HepG2 (cell line): ENCODE measurements at regions not wholly inside any gene's neighbourhood (a gene's known extent, or its start where the extent isn't known, plus 50 kb on each side); places are given as distances from the start of the nearest gene placed in this dataset.

ENCODE experiments used
- ATAC-seq: fragments of 200-7000 bp; cut with Tn5 transposase; 3 replicates; pipeline ENCODE4 v1.9.1; 2020; ENCODE audit warnings: mild to moderate bottlenecking, moderate library complexity
- BruUV-seq: library from RNA; stranded (reverse); fragments of 400-500 nt; replicated peaks from 2 replicates; lab custom pipeline; 2021; lab: Mats Ljungman, UMichigan
- CTCF ChIA-PET: fragments of 300-600 bp; formaldehyde crosslinking; extraction: SDS; loops from one replicate; lab custom pipeline; 2021; ENCODE audit warnings: low total read pairs, inconsistent platforms, low intra/inter-chr PET ratio; lab: Yijun Ruan, JAX
- POLR2A ChIA-PET: fragments of 350-600 bp; sonication (Branson Sonifier 250); formaldehyde crosslinking; loops from one replicate; lab custom pipeline; 2020; ENCODE audit warnings: antibody characterized with exemption, inconsistent platforms; lab: Yijun Ruan, JAX
- DNase-seq: peaks from one replicate; pipeline ENCODE4 v3.0.0-alpha.2; 2015; ENCODE audit warnings: low spot score
- FAIRE-seq: peaks from 3 replicates; lab custom pipeline; 2011; peaks lifted over from hg19 to GRCh38; lab: Jason Lieb, UNC
- H2AFZ ChIP-seq: one replicate; pipeline ENCODE4 v1.6.1; 2011; ENCODE audit warnings: low read length, inconsistent platforms
- H3K27ac ChIP-seq: fragments of 300-600 bp; 3 replicates; pipeline ENCODE4 v1.8.0; 2011; ENCODE audit warnings: mixed run types, mild to moderate bottlenecking, mixed read lengths, low read length, inconsistent platforms; ENCODE audit not compliant: insufficient read depth; ENCODE audit errors: extremely low read length
- H3K27me3 ChIP-seq, 2 experiments: fragments of 200-600 bp in 1 of 2; 2 replicates in 1 of 2; 3 replicates in 1 of 2; pipeline versions ENCODE4 v1.6.0 to v1.8.0; 2011; ENCODE audit warnings: low read length in 2 of 2, mild to moderate bottlenecking in 2 of 2, moderate library complexity in 2 of 2, inconsistent platforms in 1 of 2; ENCODE audit not compliant: insufficient read depth in 2 of 2, control insufficient read depth in 1 of 2
- H3K36me3 ChIP-seq, 2 experiments: fragments of 200-600 bp in 1 of 2; replicated peaks in 1 of 2; 2 replicates in 1 of 2; 3 replicates in 1 of 2; pipeline versions ENCODE4 v1.5.1 to v1.8.0; 2011; ENCODE audit warnings: low read length in 2 of 2, inconsistent platforms in 1 of 2; ENCODE audit not compliant: insufficient read depth in 2 of 2, control insufficient read depth in 1 of 2
- H3K4me1 ChIP-seq: 2 replicates; pipeline ENCODE4 v1.5.1; 2012; ENCODE audit warnings: low read length, inconsistent platforms; ENCODE audit not compliant: insufficient read depth
- H3K4me2 ChIP-seq: 2 replicates; pipeline ENCODE4 v1.6.0; 2011; ENCODE audit warnings: low read depth, low read length, inconsistent platforms
- H3K4me3 ChIP-seq, 3 experiments: fragments of 200-600 bp in 1 of 3; sonication (generic), shearing (Covaris generic) in 1 of 3; replicated peaks in 1 of 3; 2 replicates each; pipeline ENCODE4 v1.5.1; 2011 to 2016; ENCODE audit warnings: low read length in 3 of 3, inconsistent platforms in 2 of 3, low read depth in 2 of 3, mild to moderate bottlenecking in 2 of 3, control low read depth in 1 of 3, mixed read lengths in 1 of 3; ENCODE audit not compliant: insufficient read depth in 1 of 3
- H3K79me2 ChIP-seq: one replicate; pipeline ENCODE4 v1.6.1; 2011; ENCODE audit warnings: low read length, inconsistent platforms; ENCODE audit not compliant: insufficient read depth
- H3K9ac ChIP-seq: 2 replicates; pipeline ENCODE4 v1.6.0; 2011; ENCODE audit warnings: mild to moderate bottlenecking, low read depth, low read length, inconsistent platforms; ENCODE audit not compliant: insufficient read depth
- H3K9me3 ChIP-seq: 2 replicates; pipeline ENCODE4 v1.5.1; 2012; ENCODE audit warnings: mild to moderate bottlenecking, low read length
- H4K20me1 ChIP-seq: 2 replicates; pipeline ENCODE4 v1.6.0; 2011; ENCODE audit warnings: inconsistent platforms, mild to moderate bottlenecking, low read length, moderate library complexity; ENCODE audit not compliant: insufficient read depth
- BHLHE40 ChIP-seq: IDR thresholded peaks from 2 replicates; pipeline ENCODE4 v1.6.1; 2011; ENCODE audit warnings: low read length, improper control_type of control experiment
- CCDC6 ChIP-seq: sonication (generic); formaldehyde crosslinking; IDR thresholded peaks from 2 replicates; pipeline ENCODE4 v1.8.1; 2022; ENCODE audit warnings: mild to moderate bottlenecking, missing genetic modification reagents, moderate library complexity
- FOXJ3 ChIP-seq: sonication (generic); formaldehyde crosslinking; IDR thresholded peaks from 2 replicates; pipeline ENCODE4 v1.4.0; 2020; ENCODE audit warnings: missing genetic modification reagents, mild to moderate bottlenecking, borderline replicate concordance
- GATA4 ChIP-seq: sonication (generic); IDR thresholded peaks from 2 replicates; pipeline ENCODE4 v1.6.1; 2016; ENCODE audit warnings: antibody characterized with exemption, low read depth, borderline replicate concordance
- PTBP1 ChIP-seq: fragments of 200-400 bp; formaldehyde crosslinking; IDR thresholded peaks from 2 replicates; pipeline ENCODE4 v1.6.1; 2018; ENCODE audit warnings: low read length, low read depth; ENCODE audit not compliant: poor library complexity, severe bottlenecking
- RBFOX2 ChIP-seq: fragments of 200-400 bp; formaldehyde crosslinking; IDR thresholded peaks from 2 replicates; pipeline ENCODE4 v1.6.1; 2017; ENCODE audit warnings: low read depth, mild to moderate bottlenecking, low read length
- ZNF367 ChIP-seq: sonication (generic); formaldehyde crosslinking; IDR thresholded peaks from 2 replicates; pipeline ENCODE4 v1.4.0; 2020; ENCODE audit warnings: missing genetic modification reagents, borderline replicate concordance
- WGBS: methylation state at CpG from one replicate; pipeline ENCODE4 v1.1.6; 2017; ENCODE audit warnings: low lambda C conversion rate; 5-methylcytosine and 5-hydroxymethylcytosine counted together
- in situ Hi-C: cut with HindIII; loops from 2 replicates; pipeline ENCODE4 v1.10.0; 2017; ENCODE audit warnings: low pct_unique_long_range_greater_than_20kb; ENCODE audit not compliant: extremely low pct_ligation_motif_present
- intact Hi-C: fragments of 100-400 bp; cut with micrococcal nuclease; formaldehyde crosslinking; loops from one replicate; pipeline ENCODE4 v1.10.0; 2022; ENCODE audit not compliant: unreplicated experiment
- TF ChIP-seq, protein P1 (sequence below): sonication (generic); formaldehyde crosslinking; IDR thresholded peaks from 2 replicates; pipeline ENCODE4 v1.4.0; 2020; ENCODE audit warnings: mild to moderate bottlenecking, low read depth, missing genetic modification reagents
- TF ChIP-seq, protein P2 (sequence below): IDR thresholded peaks from 2 replicates; pipeline ENCODE4 v1.6.1; 2012; ENCODE audit warnings: low read length, improper control_type of control experiment

DNA sequence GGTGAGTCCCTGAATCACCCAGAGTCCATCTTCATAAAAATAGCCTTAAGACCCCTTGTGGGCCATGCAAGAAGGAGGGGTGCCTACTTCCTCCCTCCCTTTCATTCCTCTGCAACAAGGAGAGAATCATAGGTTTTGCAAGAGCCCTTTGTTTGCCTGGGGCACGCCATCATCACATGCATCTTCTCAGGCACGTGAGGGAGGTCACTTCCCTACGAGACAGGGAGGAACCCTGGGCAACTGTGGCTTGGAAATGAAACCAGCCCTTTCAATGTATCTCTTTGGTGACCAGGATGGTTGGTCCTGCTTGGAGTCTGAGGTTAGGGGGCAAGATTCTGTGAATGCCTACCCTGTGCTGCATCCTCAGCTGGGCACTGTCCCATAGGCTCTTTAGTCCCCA lies 194.8 kb downstream of the MAFB start:
- WGBS = 0% methylated on average over 3 of the region's 3 CpGs
- ChIA-PET CTCF (no interaction called here), POLR2A (no interaction called here)
- H3K9me3 ChIP-seq = no peaks in the 10 kb centered on the region
- no peaks in the 10 kb centered on the region for H3K27me3 ChIP-seq
- H3K9ac ChIP-seq = no peak overlapping the region
- TF ChIP-seq GATA4 (no peak), BHLHE40 (peak; percentile 49; the same call in 1 of the 2 replicates), RBFOX2 (no peak), ZNF367 (CRISPR knock-in tag) (no peak), PTBP1 (no peak), FOXJ3 (no peak), CCDC6 (CRISPR knock-in tag) (no peak)
- TF ChIP-seq, protein P1, sequence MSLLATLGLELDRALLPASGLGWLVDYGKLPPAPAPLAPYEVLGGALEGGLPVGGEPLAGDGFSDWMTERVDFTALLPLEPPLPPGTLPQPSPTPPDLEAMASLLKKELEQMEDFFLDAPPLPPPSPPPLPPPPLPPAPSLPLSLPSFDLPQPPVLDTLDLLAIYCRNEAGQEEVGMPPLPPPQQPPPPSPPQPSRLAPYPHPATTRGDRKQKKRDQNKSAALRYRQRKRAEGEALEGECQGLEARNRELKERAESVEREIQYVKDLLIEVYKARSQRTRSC (CRISPR knock-in tag) = no peak
- TF ChIP-seq, protein P2, sequence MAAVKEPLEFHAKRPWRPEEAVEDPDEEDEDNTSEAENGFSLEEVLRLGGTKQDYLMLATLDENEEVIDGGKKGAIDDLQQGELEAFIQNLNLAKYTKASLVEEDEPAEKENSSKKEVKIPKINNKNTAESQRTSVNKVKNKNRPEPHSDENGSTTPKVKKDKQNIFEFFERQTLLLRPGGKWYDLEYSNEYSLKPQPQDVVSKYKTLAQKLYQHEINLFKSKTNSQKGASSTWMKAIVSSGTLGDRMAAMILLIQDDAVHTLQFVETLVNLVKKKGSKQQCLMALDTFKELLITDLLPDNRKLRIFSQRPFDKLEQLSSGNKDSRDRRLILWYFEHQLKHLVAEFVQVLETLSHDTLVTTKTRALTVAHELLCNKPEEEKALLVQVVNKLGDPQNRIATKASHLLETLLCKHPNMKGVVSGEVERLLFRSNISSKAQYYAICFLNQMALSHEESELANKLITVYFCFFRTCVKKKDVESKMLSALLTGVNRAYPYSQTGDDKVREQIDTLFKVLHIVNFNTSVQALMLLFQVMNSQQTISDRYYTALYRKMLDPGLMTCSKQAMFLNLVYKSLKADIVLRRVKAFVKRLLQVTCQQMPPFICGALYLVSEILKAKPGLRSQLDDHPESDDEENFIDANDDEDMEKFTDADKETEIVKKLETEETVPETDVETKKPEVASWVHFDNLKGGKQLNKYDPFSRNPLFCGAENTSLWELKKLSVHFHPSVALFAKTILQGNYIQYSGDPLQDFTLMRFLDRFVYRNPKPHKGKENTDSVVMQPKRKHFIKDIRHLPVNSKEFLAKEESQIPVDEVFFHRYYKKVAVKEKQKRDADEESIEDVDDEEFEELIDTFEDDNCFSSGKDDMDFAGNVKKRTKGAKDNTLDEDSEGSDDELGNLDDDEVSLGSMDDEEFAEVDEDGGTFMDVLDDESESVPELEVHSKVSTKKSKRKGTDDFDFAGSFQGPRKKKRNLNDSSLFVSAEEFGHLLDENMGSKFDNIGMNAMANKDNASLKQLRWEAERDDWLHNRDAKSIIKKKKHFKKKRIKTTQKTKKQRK = no peak
- no peaks in the 10 kb centered on the region for H4K20me1 ChIP-seq
- H3K4me1 ChIP-seq = no peaks in the 10 kb centered on the region
- FAIRE-seq (no peak), DNase-seq (no peak), ATAC-seq (no peak)
- no peaks in the 10 kb centered on the region for H3K79me2 ChIP-seq
- no peak overlapping the region for H3K4me3 ChIP-seq
- in situ Hi-C loops = no loop called here
- no TSS peak for BruUV-seq
- no peak overlapping the region for H3K4me2 ChIP-seq
- no peak overlapping the region for H3K27ac ChIP-seq
- H2AFZ ChIP-seq = no peak overlapping the region
- H3K36me3 ChIP-seq = no peaks in the 10 kb centered on the region
- intact Hi-C loops = no loop called here
